ENCODE measurements at regions not wholly inside any gene's neighbourhood (a gene's known extent, or its start where the extent isn't known, plus 50 kb on each side); places are given as distances from the start of the nearest gene placed in this dataset.

DNA sequence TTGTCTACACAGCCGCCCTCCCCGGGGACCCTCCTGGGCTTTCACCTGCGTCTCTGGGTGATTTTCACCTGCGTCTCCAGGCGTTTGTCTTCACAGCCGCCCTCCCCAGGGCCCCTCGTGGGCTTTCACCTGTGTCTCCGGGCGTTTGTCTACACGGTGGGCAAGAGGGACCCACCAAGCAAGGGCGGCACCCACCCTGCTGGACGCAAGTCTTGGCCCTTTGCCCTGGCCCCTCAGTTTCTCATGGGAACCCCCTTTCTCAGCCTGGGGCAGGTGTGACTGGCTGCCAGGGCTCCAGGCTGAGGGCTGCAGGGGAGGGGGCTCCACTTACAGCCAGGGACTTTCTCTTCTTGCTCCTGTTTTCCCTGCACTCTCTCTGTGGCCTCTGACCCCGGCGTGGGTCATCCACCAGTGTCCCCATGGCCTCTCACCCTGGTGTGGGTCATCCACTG, 68.6 kb upstream of the GALNT9 start:
- Histone ChIP-seq H3K4me3 (no peak overlapping the region), H3K27ac (replicated peaks) (no peak overlapping the region), H3K4me1 (no peaks in the 10 kb centered on the region), H3K9me3 (replicated peaks) (no peaks in the 10 kb centered on the region), H3K36me3 (no peaks in the 10 kb centered on the region), H3K27me3 (ENCODE audit: low read depth) (peaks cover 90% of the 10 kb centered on the region)
- intact Hi-C loops (cut with micrococcal nuclease), result no loop called here
- no peak for TF ChIP-seq CTCF (IDR thresholded peaks at IDR 0.05; ENCODE audit: borderline replicate concordance)
- peak; percentile 7 for DNase-seq

GRCh38 chr12:132397152-132397933, 68.0 kb upstream of the GALNT9 start:
- TF ChIP-seq CTCF (IDR thresholded peaks at IDR 0.05; ENCODE audit: borderline replicate concordance), result no peak
- Histone ChIP-seq H3K4me1 (no peaks in the 10 kb centered on the region), H3K4me3 (no peak overlapping the region), H3K36me3 (no peaks in the 10 kb centered on the region), H3K27me3 (ENCODE audit: low read depth) (peaks cover 89% of the 10 kb centered on the region), H3K27ac (replicated peaks) (no peak overlapping the region), H3K9me3 (replicated peaks) (no peaks in the 10 kb centered on the region)
- intact Hi-C loops (cut with micrococcal nuclease), result no loop called here
- DNase-seq, result peak; percentile 5

- Histone ChIP-seq H3K36me3 (no peaks in the 10 kb centered on the region), H3K27me3 (ENCODE audit: low read depth) (peaks cover 86% of the 10 kb centered on the region), H3K4me1 (no peaks in the 10 kb centered on the region), H3K4me3 (no peak overlapping the region), H3K27ac (replicated peaks) (no peak overlapping the region), H3K9me3 (replicated peaks) (no peaks in the 10 kb centered on the region)
- no peak for TF ChIP-seq CTCF (IDR thresholded peaks at IDR 0.05; ENCODE audit: borderline replicate concordance)
- intact Hi-C loops (cut with micrococcal nuclease), result no loop called here
- no peak for DNase-seq
Measured at GRCh38 chr12:132396657-132397056, 67.3 kb upstream of the GALNT9 start.

DNA sequence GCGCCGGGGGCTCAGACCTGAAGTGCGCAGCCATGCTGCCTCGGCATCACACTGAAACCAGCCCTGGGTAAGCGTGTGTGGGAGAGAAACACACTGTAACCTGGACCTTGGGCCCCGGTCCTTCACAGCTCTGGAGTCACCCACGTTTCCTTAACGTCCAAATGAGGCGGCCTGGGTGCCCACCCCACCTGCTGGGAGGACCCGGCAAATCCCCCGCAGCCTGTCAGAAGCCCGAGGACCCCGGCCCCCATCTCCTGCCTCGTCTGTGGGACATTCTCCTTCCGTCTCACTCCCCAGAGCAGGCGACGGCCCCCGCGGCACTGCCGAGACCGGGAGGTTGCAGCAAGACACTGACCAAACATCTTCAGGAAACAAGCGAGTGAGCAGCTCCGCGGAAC, 66.5 kb upstream of the GALNT9 start:
- Histone ChIP-seq H3K9me3 (replicated peaks) (no peaks in the 10 kb centered on the region), H3K4me3 (no peak overlapping the region), H3K27me3 (ENCODE audit: low read depth) (peaks cover 88% of the 10 kb centered on the region), H3K27ac (replicated peaks) (no peak overlapping the region), H3K36me3 (no peaks in the 10 kb centered on the region), H3K4me1 (no peaks in the 10 kb centered on the region)
- TF ChIP-seq CTCF (IDR thresholded peaks at IDR 0.05; ENCODE audit: borderline replicate concordance), result no peak
- intact Hi-C loops (cut with micrococcal nuclease), result no loop called here
- peak; percentile 5 for DNase-seq

- no peak for TF ChIP-seq CTCF (IDR thresholded peaks at IDR 0.05; ENCODE audit: borderline replicate concordance)
- Histone ChIP-seq H3K36me3 (no peaks in the 10 kb centered on the region), H3K4me1 (no peaks in the 10 kb centered on the region), H3K9me3 (replicated peaks) (no peaks in the 10 kb centered on the region), H3K27me3 (ENCODE audit: low read depth) (peaks cover 88% of the 10 kb centered on the region), H3K4me3 (no peak overlapping the region), H3K27ac (replicated peaks) (no peak overlapping the region)
- DNase-seq, result no peak
- intact Hi-C loops (cut with micrococcal nuclease), result no loop called here
Measured at GRCh38 chr12:132395192-132395907, 66.0 kb upstream of the GALNT9 start.
